Activated CD4-positive, alpha-beta T cell treated with anti-CD3 and anti-CD28 coated beads, Interleukin-2, amount 50 U/mL, for 24 hours (primary cell): ENCODE measurements at regions not wholly inside any gene's neighbourhood (a gene's known extent, or its start where the extent isn't known, plus 50 kb on each side); places are given as distances from the start of the nearest gene placed in this dataset.

ENCODE experiments used
- DNase-seq, 2 donors: peaks; one replicate each; pipeline ENCODE4 v3.0.0-alpha.2; 2020; ENCODE audit warnings: low read depth in 1 of 2, low spot score in 1 of 2

- DNase-seq: no peak
Measured at GRCh38 chr6:91171754-91172462, 585.0 kb upstream of the MAP3K7 start.

- DNase-seq: no peak
Measured at GRCh38 chr6:91167846-91168245, 581.0 kb upstream of the MAP3K7 start.

GRCh38 chr6:91166271-91167046, 579.6 kb upstream of the MAP3K7 start:
- DNase-seq: no peak

- no peak for DNase-seq
Measured at GRCh38 chr6:91164105-91164504, 577.2 kb upstream of the MAP3K7 start.

GRCh38 chr6:91161246-91161645, 574.4 kb upstream of the MAP3K7 start:
- DNase-seq: no peak

GRCh38 chr6:91155129-91155785, 568.4 kb upstream of the MAP3K7 start:
- no peak for DNase-seq

GRCh38 chr6:91152824-91153223, 566.0 kb upstream of the MAP3K7 start:
- DNase-seq: no peak

- DNase-seq: no peak
Measured at GRCh38 chr6:91149956-91150705, 563.3 kb upstream of the MAP3K7 start.

- DNase-seq: no peak
Measured at GRCh38 chr6:91149246-91149955, 562.5 kb upstream of the MAP3K7 start.

GRCh38 chr6:91144126-91144525, 557.3 kb upstream of the MAP3K7 start:
- DNase-seq: no peak

- DNase-seq: no peak
Measured at GRCh38 chr6:91142154-91142553, 555.3 kb upstream of the MAP3K7 start.

- no peak for DNase-seq
Measured at GRCh38 chr6:91141346-91141745, 554.5 kb upstream of the MAP3K7 start.

GRCh38 chr6:91140449-91140848, 553.6 kb upstream of the MAP3K7 start:
- no peak for DNase-seq

- DNase-seq: no peak
Measured at GRCh38 chr6:91137286-91137685, 550.4 kb upstream of the MAP3K7 start.

- no peak for DNase-seq
Measured at GRCh38 chr6:91135406-91136103, 548.7 kb upstream of the MAP3K7 start.

GRCh38 chr6:91132461-91132860, 545.6 kb upstream of the MAP3K7 start:
- DNase-seq: no peak

GRCh38 chr6:91130126-91130525, 543.3 kb upstream of the MAP3K7 start:
- DNase-seq: no peak

- DNase-seq: no peak
Measured at GRCh38 chr6:91127752-91128151, 540.9 kb upstream of the MAP3K7 start.

- no peak for DNase-seq
Measured at GRCh38 chr6:91126876-91127275, 540.0 kb upstream of the MAP3K7 start.

GRCh38 chr6:91117550-91117949, 530.7 kb upstream of the MAP3K7 start:
- DNase-seq: no peak
